Type B pancreatic cell (in vitro differentiated cells): ENCODE measurements at regions not wholly inside any gene's neighbourhood (a gene's known extent, or its start where the extent isn't known, plus 50 kb on each side); places are given as distances from the start of the nearest gene placed in this dataset.

Source experiments
- DNase-seq: peaks from one replicate; pipeline ENCODE4 v3.0.0; 2021; ENCODE audit warnings: mixed read lengths; ENCODE audit not compliant: unreplicated experiment; ENCODE audit errors: extremely low spot score
- H3K27ac Mint-ChIP-seq: 2 replicates; pipeline ENCODE4 v1.8.0; 2021; ENCODE audit warnings: mild to moderate bottlenecking, mixed read lengths
- H3K27me3 Mint-ChIP-seq: 2 replicates; pipeline ENCODE4 v1.8.0; 2021; ENCODE audit warnings: mixed read lengths
- H3K36me3 Mint-ChIP-seq: 2 replicates; pipeline ENCODE4 v1.8.0; 2021; ENCODE audit warnings: mixed read lengths
- H3K4me1 Mint-ChIP-seq: one replicate; pipeline ENCODE4 v1.8.0; 2021; ENCODE audit warnings: mixed read lengths; ENCODE audit not compliant: unreplicated experiment
- H3K4me3 Mint-ChIP-seq: 2 replicates; pipeline ENCODE4 v1.8.0; 2021; ENCODE audit warnings: mild to moderate bottlenecking, mixed read lengths
- H3K9me3 Mint-ChIP-seq: 2 replicates; pipeline ENCODE4 v1.8.0; 2021; ENCODE audit warnings: mixed read lengths
- TF ChIP-seq, protein P1 (sequence below): fragments of 200-600 bp; sonication (generic); conservative IDR thresholded peaks from 2 replicates; pipeline ENCODE4 v1.5.0; 2021; ENCODE audit warnings: antibody characterized with exemption, mild to moderate bottlenecking

DNA sequence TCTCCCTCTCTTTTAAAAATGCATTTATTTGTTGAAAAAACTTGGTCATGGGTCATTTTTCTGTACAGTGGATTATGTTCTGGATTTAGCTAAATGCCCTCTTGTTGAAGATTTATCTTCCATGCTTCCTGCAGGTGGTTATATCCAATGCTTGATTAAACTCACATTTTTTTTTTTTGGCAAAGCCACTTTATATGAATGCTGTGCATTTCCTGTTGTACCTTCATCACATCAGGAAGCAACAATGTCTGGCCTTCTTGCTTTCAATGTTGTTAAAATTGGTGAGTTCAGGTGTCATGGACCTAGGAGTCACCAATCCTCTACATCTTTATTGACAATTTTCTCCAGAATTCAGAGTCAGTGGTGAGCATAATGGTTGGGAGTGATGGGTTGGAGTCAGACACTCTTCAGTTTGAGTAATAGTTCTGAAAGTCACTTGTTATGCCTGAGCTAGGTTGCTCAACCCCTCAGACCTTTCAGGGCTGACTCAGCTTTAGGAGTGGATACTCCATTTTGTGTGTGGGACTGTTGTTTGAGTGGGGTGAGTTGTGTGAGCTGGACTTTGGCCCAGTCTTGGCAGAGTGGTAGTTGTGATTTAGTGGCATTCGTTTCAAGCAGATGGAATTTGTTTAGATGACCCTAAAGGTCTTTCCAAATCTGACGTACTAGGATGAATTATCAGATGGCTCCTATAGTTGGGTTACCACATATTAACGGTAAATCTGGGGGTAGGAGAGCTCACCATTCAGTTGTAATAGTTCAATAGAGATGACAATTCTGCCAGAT is 213.5 kb upstream of the ZNF32 start:
- no peak for DNase-seq
- H3K4me1 Mint-ChIP-seq: peaks cover 42% of the 10 kb centered on the region
- H3K27ac Mint-ChIP-seq: no peak overlapping the region
- H3K27me3 Mint-ChIP-seq: peaks cover 14% of the 10 kb centered on the region
- no peaks in the 10 kb centered on the region for H3K36me3 Mint-ChIP-seq
- H3K4me3 Mint-ChIP-seq: no peak overlapping the region
- no peaks in the 10 kb centered on the region for H3K9me3 Mint-ChIP-seq
- TF ChIP-seq, protein P1, sequence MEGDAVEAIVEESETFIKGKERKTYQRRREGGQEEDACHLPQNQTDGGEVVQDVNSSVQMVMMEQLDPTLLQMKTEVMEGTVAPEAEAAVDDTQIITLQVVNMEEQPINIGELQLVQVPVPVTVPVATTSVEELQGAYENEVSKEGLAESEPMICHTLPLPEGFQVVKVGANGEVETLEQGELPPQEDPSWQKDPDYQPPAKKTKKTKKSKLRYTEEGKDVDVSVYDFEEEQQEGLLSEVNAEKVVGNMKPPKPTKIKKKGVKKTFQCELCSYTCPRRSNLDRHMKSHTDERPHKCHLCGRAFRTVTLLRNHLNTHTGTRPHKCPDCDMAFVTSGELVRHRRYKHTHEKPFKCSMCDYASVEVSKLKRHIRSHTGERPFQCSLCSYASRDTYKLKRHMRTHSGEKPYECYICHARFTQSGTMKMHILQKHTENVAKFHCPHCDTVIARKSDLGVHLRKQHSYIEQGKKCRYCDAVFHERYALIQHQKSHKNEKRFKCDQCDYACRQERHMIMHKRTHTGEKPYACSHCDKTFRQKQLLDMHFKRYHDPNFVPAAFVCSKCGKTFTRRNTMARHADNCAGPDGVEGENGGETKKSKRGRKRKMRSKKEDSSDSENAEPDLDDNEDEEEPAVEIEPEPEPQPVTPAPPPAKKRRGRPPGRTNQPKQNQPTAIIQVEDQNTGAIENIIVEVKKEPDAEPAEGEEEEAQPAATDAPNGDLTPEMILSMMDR: no peak

- Mint-ChIP-seq H3K9me3 (peaks cover 8% of the 10 kb centered on the region), H3K4me3 (no peak overlapping the region), H3K27ac (no peak overlapping the region), H3K27me3 (peaks cover 6% of the 10 kb centered on the region), H3K4me1 (peaks cover 41% of the 10 kb centered on the region), H3K36me3 (peaks cover 2% of the 10 kb centered on the region)
- DNase-seq: no peak
- TF ChIP-seq, protein P1: no peak
Observed at GRCh38 chr10:43859016-43859525, 210.4 kb upstream of the ZNF32 start.

GRCh38 chr10:43857931-43858315 is 209.2 kb upstream of the ZNF32 start:
- TF ChIP-seq, protein P1: no peak
- H3K4me3 Mint-ChIP-seq: no peak overlapping the region
- no peak overlapping the region for H3K27ac Mint-ChIP-seq
- peaks cover 6% of the 10 kb centered on the region for H3K27me3 Mint-ChIP-seq
- DNase-seq: no peak
- H3K36me3 Mint-ChIP-seq: peaks cover 4% of the 10 kb centered on the region
- peaks cover 11% of the 10 kb centered on the region for H3K9me3 Mint-ChIP-seq
- peaks cover 43% of the 10 kb centered on the region for H3K4me1 Mint-ChIP-seq

- Mint-ChIP-seq H3K9me3 (peaks cover 11% of the 10 kb centered on the region), H3K27me3 (peaks cover 6% of the 10 kb centered on the region), H3K36me3 (peaks cover 4% of the 10 kb centered on the region), H3K27ac (no peak overlapping the region), H3K4me1 (peaks cover 43% of the 10 kb centered on the region), H3K4me3 (no peak overlapping the region)
- TF ChIP-seq, protein P1: no peak
- DNase-seq: peak; percentile 60
Observed at GRCh38 chr10:43857206-43857930, 208.7 kb upstream of the ZNF32 start.

DNA sequence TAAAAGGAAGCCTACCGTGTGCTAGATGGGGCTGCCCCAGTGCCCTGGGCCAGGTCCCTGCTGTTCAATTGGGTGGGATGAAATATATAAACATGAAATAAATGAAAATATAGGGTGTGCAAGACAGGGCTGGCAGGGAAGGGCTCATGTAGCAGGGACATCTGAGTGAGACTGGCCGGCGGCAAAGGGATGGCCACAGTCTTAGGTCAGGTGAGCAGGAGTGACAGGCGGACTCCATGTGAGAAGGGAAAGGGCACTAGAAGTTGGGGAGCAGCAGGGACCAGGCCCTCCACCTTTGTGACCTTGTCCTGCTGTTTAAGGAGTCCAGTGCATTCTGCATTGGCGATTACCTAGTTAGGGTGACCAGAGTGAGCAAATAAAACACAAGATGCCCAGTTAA is 207.6 kb upstream of the ZNF32 start:
- DNase-seq: no peak
- Mint-ChIP-seq H3K4me3 (no peak overlapping the region), H3K27me3 (peaks cover 6% of the 10 kb centered on the region), H3K27ac (no peak overlapping the region), H3K4me1 (peaks cover 44% of the 10 kb centered on the region), H3K36me3 (peaks cover 4% of the 10 kb centered on the region), H3K9me3 (peaks cover 11% of the 10 kb centered on the region)
- TF ChIP-seq, protein P1: no peak
